HUDEP-2 (cell line): ENCODE measurements at regions not wholly inside any gene's neighbourhood (a gene's known extent, or its start where the extent isn't known, plus 50 kb on each side); places are given as distances from the start of the nearest gene placed in this dataset.
"Not testable (repeated sequence)": the region's sequence is repeated elsewhere in the genome, so short reads cannot be mapped to it uniquely, and the experiment has no call there.

Experiments
- DNase-seq, 76 experiments: peaks; one replicate each; lab custom pipeline; 2025; ENCODE audit not compliant: unreplicated experiment in 76 of 76; lab: John Stamatoyannopoulos, UW

DNA sequence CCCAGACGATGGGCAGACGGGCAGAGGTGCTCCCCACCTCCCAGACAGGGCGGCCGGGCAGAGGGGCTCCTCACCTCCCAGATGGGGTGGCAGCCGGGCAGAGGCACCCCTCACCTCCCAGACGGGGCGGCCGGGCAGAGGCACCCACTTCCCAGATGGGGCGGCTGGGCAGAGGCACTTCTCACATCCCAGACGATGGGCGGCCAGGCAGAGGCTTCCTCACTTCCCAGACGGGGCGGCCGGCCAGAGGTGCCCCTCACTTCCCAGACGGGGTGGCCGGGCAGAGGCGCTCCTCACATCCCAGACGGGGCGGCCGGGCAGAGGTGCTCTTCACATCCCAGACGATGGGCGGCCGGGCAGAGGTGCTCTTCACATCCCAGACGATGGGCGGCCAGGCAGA lies 96.6 kb downstream of the ABCC12 start:
- not testable (repeated sequence) for DNase-seq

GRCh38 chr16:48057048-48057447 lies 98.7 kb downstream of the ABCC12 start:
- DNase-seq = no peak

DNA sequence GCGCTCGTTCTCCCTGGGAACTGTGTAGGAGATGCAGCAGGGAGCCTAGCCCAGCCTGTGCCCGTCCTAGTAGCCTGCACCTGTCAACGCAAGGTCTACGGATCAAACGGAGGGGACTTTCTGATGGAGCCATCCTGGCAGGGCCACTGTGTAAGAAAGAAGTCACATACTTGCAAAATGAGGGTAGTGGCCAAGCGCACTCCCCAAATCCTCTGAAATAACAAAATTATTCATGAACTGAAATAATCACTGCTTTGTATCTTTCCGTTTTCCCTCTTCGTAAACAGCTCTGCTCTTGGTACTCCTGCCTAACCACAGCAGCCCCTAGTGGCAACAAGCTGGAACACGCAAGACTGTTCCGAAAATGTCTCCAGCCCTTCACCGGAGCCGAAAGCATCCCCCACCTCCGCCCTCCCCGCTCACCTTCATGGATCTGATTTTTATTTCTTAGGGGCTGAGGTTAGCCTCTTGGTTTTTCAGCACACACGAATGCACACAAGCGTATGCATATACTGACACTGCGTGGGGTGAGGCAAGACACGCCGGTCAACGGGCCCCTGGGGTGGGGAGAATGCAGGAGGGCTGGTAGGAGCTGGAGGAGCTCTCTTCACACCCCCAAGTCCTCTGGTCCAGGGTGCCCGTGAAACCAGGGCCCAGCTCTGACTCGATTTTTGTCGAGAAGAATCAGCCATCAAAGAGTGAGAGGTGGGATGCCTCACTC lies 100.8 kb downstream of the ABCC12 start:
- peak in 18 of 76 experiments; percentile 1 to 22 (median 4) for DNase-seq

DNA sequence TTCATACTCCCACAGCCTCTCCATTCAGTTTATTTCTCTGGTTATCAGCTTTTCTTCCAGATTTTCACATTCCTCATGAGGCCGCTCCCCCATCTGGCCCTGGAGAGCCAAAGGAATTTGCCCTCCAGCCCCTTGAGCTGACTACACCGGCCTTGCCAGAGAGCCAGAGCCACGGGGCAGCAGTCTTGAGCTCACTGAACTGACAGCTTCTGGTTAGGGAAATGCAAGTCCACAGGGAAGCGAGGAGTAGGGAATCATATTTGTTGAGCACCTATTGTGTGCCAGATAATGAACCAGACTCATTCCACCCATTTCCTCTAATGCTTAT lies 102.4 kb downstream of the ABCC12 start:
- no peak for DNase-seq

DNA sequence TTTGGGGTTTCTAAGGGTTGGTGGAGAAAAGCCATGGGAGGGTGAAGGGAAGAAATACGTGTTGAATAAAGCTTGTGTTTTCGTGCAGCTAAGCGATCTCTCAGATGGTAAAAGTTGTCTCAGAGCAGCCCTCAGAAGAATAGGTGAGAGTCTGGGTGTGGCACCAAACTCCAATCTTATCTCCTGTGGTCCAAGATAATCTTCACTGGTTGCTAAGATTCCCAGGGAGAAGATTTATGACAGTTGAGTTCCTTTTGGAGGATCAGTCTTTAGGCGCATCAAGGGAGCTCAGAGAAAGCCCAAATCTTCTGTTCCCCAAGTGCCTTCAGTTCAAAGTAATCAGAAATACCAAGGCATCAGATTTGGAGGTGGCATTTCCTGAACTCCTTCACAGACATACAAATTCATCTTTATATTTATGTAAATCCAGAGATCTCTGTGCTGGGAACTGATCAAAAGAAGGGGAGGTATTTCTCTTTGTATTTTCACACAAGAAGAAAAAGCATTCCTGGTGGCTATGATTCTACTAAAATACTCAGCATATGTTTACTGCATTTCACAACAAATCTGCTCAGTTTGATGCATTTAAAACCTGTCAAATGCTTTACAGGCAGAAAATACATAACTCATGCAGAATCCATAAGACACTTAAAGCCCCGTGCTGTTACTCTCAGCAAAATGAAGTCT lies 102.9 kb downstream of the ABCC12 start:
- no peak for DNase-seq

DNA sequence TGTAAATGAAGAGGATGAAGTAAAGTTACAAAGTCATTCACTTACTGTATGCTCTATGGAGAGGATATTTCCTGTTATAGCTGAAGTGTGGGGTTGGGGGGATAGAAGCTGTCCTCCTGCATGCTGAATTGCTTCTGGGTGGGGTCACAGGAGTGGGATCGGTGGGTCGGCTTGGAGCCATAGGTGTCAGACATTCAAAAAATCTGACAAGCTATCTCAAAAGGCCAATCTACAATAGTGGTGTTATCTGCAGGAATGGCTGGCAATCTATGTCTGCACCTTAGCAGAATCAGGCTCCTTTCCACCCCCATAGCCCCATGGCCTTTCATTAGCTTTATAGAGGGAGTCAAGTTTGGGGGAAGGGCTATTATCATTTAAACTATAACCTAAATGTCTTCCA lies 104.9 kb downstream of the ABCC12 start:
- DNase-seq = no peak

DNA sequence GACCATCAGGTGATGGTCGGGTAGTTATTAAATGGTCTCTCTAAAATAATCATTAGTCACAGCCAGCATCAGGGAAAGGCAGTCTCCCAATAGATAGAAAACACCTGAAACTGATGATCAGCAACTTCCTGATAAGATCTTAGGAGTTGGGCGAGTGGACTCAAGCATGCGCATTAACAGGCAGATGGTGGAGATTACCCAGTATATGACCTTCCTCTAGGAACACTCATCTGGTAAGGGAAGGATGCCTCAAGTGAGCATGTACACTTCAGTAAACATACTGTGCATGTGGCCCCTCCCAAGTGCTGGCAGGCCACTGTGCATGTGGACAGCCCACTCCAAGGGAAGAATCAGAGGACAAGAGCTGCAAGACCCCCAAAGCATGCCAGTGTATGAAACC lies 105.9 kb downstream of the ABCC12 start:
- no peak for DNase-seq

DNA sequence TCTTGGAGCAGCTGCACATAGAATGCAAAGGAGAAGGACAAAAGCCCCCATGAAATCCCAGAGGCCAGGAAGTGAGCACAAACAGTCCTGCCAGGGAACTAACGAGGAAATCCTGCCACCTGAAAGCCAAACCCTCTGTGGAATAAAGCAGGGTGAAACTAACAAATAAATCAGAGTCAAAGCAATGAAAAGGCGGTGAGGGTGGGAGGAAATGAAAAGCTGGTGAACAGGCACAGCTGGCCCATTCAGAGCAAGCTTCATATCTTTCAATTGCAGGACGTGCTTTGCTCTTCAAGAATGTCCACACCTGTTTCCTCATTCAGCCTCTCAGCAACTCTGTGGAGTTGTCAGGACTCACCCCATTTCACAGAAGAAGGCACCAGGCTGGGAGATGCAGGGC lies 108.1 kb downstream of the ABCC12 start:
- peak in 1 of 76 experiments; percentile 0 for DNase-seq

DNA sequence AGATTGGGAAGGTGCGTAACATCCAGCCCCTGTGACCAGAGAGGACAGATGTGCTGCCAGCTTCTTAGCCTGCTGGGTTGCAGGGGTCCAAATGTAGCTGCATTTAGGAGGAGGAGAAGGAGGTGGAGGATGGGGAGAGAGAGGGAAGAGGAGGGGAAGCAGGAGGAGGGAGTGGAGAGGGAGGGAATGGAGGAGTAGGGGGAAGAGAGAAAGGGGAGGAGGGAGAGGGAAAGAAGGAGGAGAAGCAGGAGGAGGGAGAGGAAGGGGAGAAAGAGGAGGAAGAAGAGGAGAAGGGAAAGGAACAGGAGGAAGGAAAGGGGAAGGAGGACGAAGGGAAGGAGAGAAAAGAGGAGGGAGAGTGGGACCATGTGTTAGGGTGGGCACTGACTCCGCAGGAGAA lies 108.6 kb downstream of the ABCC12 start:
- no peak for DNase-seq

- no peak for DNase-seq
Measured at GRCh38 chr16:48044117-48044516, 111.7 kb downstream of the ABCC12 start.

DNA sequence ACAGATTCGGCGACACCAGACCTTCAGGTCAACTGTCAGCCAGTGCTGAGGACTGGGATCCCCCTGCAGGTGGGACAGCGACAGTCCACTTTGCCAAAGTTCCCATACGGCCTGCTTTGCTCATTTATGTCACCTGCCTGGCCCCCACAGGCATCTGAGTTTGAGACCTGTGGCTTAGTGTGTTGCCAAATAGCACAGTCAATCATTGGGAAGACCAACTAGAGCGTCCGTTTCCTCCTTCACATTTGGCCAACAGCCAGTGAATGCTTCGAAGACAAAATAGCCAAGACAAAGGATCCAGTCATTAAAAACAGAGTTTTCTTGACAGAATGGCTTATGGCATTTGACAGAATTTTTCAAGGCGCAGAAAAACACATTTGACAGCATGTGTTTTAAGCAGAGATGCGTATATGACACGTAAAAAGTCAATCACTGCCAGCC lies 113.8 kb downstream of the ABCC12 start:
- no peak for DNase-seq

DNA sequence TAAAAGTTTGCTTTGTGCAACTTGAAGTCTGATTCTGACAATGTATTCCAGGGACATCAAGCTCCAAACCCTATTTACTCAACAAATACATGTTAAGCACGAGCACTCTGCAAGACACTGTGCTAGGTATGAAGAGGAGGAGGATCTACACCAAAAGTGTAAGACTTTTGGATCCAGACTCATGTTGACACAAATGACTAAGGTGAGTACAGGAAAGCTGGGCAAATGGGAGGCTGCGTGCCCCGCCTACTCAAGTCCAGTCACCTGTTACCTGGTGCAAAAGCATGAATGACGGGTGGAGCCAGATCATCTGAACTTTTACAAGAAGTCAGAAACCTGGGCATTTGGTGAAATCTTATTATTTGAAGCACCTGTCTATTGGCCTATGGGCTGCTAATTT lies 120.7 kb downstream of the ABCC12 start:
- DNase-seq = no peak

DNA sequence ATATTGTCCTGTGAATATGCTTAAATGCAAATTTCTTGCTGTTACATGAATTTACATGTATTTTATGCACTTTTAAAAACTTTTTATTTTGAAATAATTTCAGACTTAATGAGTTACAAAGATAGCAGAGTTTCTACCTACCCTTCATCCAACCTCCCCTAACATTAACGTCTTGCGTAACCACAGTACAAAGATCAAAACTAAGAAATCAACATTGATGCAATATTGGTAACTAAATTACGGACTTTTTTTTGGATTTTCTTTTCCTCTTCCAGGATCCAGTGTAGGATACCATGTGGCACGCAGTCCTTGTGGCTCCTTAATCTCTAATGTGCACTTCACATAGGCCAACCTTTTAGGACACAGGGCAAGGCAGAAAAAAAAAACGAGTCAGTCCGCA lies 124.9 kb downstream of the ABCC12 start:
- DNase-seq = no peak

GRCh38 chr16:48029768-48030167 lies 126.0 kb downstream of the ABCC12 start:
- no peak for DNase-seq

- DNase-seq = no peak
Measured at GRCh38 chr16:48025359-48025758, 130.4 kb downstream of the ABCC12 start.

DNA sequence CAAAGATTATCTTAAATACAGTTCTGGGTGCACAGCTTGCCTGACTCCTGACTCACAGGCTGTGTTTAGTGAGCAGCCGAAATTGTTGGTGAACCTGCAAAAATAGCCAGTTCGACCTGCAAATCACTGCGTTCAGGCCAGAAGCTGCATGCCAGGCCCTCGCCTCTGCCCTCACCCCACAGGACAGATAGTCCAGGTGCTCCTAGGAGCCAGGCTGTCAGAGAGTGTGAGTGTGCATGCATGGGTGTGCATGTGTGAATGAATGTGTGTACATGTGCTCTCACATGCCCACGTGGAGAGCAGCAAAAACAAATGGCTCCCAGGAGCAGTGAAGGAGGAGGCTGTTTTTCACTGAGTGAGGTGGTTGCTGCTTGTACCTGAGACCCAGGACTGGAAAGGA lies 131.8 kb downstream of the ABCC12 start:
- no peak for DNase-seq

GRCh38 chr16:48022496-48022895 lies 133.3 kb downstream of the ABCC12 start:
- no peak for DNase-seq

GRCh38 chr16:48020617-48021016 lies 135.2 kb downstream of the ABCC12 start:
- DNase-seq = not testable (repeated sequence)

DNA sequence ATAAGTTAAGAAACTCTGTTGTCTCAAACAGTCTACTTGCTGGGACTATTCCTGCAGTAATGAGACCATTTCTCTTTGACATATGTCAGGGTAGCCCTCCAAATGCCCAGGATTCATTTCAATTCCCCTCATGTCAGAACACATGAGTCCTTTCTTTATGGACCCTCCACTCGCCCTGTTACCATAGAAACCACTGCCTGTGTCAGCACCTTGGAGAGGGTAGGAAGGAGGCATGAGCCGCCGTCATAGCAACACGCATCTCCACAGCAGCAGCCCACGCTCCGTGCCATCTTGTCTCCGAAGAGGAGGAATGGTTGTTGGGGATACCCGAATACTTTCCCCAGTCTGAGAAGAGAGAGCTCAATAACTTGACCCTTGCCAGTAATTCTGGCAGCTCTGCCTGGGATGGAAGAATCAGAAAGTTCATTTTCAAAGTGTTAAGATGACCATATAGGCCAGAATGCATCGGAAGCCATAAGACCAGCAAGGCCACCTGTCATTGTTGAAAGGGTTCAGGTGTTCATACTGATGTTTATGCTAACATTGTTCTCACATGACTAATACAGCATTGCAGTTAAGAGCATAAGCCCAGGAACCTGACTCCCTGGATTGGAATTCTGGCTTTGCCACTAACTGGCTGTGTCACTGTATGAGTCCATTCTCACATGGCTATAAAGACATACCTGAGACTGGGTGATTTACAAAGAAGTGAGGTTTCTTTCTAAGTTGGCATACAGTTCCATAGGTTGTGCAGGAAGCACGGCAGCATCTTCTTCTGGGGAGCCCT lies 141.3 kb downstream of the ABCC12 start:
- DNase-seq = no peak

DNA sequence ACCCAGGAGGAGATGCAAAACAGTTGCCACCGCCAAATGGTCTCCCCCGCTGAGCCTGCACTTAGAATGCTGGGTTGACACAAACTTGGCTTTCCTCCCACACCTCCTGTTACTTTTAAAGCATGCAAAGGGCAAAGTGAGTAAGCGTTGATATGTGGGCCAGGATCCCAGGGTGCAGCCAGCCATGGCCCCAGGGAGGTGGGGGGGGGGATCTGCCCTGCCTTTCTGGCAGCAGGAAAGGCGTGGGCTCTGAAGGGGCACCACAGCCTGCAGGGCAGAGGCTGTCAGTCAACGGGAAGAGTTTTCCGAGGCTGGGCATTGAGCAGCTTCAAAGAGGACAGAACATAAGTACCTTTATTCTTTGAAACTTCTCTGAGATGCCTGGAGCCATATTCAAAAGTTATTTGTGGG lies 142.3 kb downstream of the ABCC12 start:
- no peak for DNase-seq

DNA sequence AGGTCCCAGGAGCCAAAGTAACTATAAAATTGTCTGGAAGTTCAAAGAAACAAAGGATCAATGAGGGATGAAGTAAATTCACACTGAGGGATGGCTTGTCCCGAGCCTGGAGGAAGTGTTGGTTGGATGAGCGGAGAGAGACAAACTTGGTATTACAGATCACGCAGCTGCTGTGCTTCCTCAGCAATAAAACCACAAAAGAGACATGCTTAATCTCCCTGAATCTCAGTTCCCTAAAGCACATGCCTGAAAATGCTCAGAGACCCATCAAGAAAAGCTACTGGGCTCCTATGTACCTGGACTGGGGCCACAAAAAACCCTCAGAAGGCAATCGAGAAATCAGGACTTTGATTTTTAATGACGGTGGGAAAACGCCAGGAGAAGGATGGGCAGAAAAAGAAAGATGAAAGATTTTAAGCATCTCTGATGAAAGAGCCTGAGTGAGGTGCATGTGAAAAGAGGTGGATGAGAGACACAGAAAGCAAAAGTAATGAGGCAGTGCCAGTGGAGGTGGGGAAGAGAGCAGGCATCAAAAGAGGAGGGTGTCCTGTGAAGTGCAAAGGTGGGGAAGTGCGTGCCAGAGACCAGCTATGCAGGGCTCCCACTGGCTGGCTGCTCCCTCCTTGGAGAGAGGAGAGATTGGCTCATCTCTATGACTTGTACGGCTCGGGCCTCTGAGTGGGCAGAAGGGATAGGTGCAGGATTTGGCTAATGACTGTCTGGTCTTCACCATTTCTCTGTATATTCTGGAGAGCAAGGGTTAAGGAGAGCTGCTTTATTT lies 143.7 kb downstream of the ABCC12 start:
- DNase-seq = no peak
